Gastroesophageal sphincter (tissue), 3 donors: ENCODE measurements at regions not wholly inside any gene's neighbourhood (a gene's known extent, or its start where the extent isn't known, plus 50 kb on each side); places are given as distances from the start of the nearest gene placed in this dataset.

Experiments used
- POLR2A ChIP-seq, 2 donors: fragments of 450-650 bp; IDR thresholded peaks; one replicate each; pipeline ENCODE4 v1.6.1; 2017; ENCODE audit warnings: antibody characterized with exemption in 2 of 2, mild to moderate bottlenecking in 2 of 2, moderate library complexity in 1 of 2
- TF ChIP-seq, protein P1 (sequence below), 4 experiments: fragments of 200-600 bp in 2 of 4; fragments of 450-650 bp in 2 of 4; sonication (generic) in 1 of 4; IDR thresholded peaks; one replicate each; pipeline ENCODE4 v1.5.1; 2017 to 2019; ENCODE audit warnings: antibody characterized with exemption in 4 of 4, mild to moderate bottlenecking in 2 of 4, moderate library complexity in 2 of 4

DNA sequence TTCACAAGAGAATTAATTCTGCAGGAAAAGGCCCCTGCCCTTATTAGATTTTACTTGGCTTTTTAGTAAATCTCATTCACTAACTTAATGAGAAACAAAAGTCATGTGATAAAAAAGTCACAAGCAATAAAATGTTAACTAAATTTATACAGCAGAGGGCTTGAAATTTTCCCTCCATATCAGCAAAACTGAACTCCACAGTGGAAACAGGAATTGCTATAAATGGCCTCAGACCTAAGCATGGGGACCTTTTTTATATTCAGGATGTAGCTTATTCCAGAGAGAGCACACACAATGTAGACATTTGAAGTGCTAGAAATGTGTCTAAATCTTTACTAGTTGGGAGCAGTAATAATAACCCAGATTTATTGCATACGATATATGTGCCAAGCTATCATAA is 291.5 kb downstream of the C16orf95 start:
- TF ChIP-seq, protein P1, sequence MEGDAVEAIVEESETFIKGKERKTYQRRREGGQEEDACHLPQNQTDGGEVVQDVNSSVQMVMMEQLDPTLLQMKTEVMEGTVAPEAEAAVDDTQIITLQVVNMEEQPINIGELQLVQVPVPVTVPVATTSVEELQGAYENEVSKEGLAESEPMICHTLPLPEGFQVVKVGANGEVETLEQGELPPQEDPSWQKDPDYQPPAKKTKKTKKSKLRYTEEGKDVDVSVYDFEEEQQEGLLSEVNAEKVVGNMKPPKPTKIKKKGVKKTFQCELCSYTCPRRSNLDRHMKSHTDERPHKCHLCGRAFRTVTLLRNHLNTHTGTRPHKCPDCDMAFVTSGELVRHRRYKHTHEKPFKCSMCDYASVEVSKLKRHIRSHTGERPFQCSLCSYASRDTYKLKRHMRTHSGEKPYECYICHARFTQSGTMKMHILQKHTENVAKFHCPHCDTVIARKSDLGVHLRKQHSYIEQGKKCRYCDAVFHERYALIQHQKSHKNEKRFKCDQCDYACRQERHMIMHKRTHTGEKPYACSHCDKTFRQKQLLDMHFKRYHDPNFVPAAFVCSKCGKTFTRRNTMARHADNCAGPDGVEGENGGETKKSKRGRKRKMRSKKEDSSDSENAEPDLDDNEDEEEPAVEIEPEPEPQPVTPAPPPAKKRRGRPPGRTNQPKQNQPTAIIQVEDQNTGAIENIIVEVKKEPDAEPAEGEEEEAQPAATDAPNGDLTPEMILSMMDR (IDR thresholded peaks at IDR 0.05): no peak
- TF ChIP-seq POLR2A (IDR thresholded peaks at IDR 0.05): no peak
